ENCODE measurements at regions not wholly inside any gene's neighbourhood (a gene's known extent, or its start where the extent isn't known, plus 50 kb on each side); places are given as distances from the start of the nearest gene placed in this dataset.

GRCh38 chr2:151097128-151097527 is 164.5 kb downstream of the RBM43 start:
- no peaks in the 10 kb centered on the region for H3K9me2 ChIP-seq (replicated peaks; ENCODE audit: low read length)
- ChIA-PET POLR2A (ENCODE audit: unreplicated experiment) (no interaction called here), CTCF (no interaction called here)
- no peak overlapping the region for H3K27ac ChIP-seq (ENCODE audit: low read length)
- no peak overlapping the region for H3K9ac ChIP-seq (ENCODE audit: low read length)
- ATAC-seq (no peak), DNase-seq (no peak)
- no peaks in the 10 kb centered on the region for H3K27me3 ChIP-seq (ENCODE audit: low read length)
- no peaks in the 10 kb centered on the region for H3K36me3 ChIP-seq (ENCODE audit: low read depth, low read length)
- no peak overlapping the region for H3K4me2 ChIP-seq (ENCODE audit: low read length)
- no peak overlapping the region for H2AFZ ChIP-seq (ENCODE audit: low read length)
- no peak for TF ChIP-seq EZH2phosphoT487 (IDR thresholded peaks at IDR 0.05; ENCODE audit: borderline replicate concordance, low read length)
- no peaks in the 10 kb centered on the region for H3K4me1 ChIP-seq (ENCODE audit: insufficient read depth, low read length)
- H3K9me3 ChIP-seq (ENCODE audit: low read length), result no peaks in the 10 kb centered on the region
- no peaks in the 10 kb centered on the region for H4K20me1 ChIP-seq (ENCODE audit: low read length)
- no TSS peak for BruUV-seq (replicated peaks)
- no peaks in the 10 kb centered on the region for H3K79me2 ChIP-seq (ENCODE audit: low read length)
- no peak overlapping the region for H3K4me3 ChIP-seq (ENCODE audit: low read length)
- intact Hi-C loops (cut with micrococcal nuclease), result no loop called here
- no peaks in the 10 kb centered on the region for H3F3A ChIP-seq (ENCODE audit: low read length, unreplicated experiment)

- no peaks in the 10 kb centered on the region for H3K4me1 ChIP-seq (ENCODE audit: insufficient read depth, low read length)
- no peak overlapping the region for H3K4me2 ChIP-seq (ENCODE audit: low read length)
- intact Hi-C loops (cut with micrococcal nuclease), result no loop called here
- no peaks in the 10 kb centered on the region for H3K79me2 ChIP-seq (ENCODE audit: low read length)
- ATAC-seq (no peak), DNase-seq (no peak)
- no peaks in the 10 kb centered on the region for H3K27me3 ChIP-seq (ENCODE audit: low read length)
- H3K36me3 ChIP-seq (ENCODE audit: low read depth, low read length), result no peaks in the 10 kb centered on the region
- BruUV-seq (replicated peaks), result no TSS peak
- TF ChIP-seq CTCF (conservative IDR thresholded peaks at IDR 0.05; ENCODE audit: low read depth, low read length) (no peak), EZH2phosphoT487 (IDR thresholded peaks at IDR 0.05; ENCODE audit: borderline replicate concordance, low read length) (no peak), EZH2 (IDR thresholded peaks at IDR 0.05; ENCODE audit: low read length, unreplicated experiment) (no peak)
- H3K27ac ChIP-seq (ENCODE audit: low read length), result no peak overlapping the region
- no peaks in the 10 kb centered on the region for H3K9me3 ChIP-seq (ENCODE audit: low read length)
- H4K20me1 ChIP-seq (ENCODE audit: low read length), result no peaks in the 10 kb centered on the region
- CTCF ChIA-PET, result no interaction called here
- no peaks in the 10 kb centered on the region for H3K9me2 ChIP-seq (replicated peaks; ENCODE audit: low read length)
- POLR2A ChIA-PET (ENCODE audit: unreplicated experiment), result no interaction called here
- H3K9ac ChIP-seq (ENCODE audit: low read length), result no peak overlapping the region
- H2AFZ ChIP-seq (ENCODE audit: low read length), result no peak overlapping the region
- H3K4me3 ChIP-seq (ENCODE audit: low read length), result no peak overlapping the region
- no peaks in the 10 kb centered on the region for H3F3A ChIP-seq (ENCODE audit: low read length, unreplicated experiment)
Observed at GRCh38 chr2:151096235-151096634, 165.4 kb downstream of the RBM43 start.

- no peaks in the 10 kb centered on the region for H3F3A ChIP-seq (ENCODE audit: low read length, unreplicated experiment)
- no peaks in the 10 kb centered on the region for H3K79me2 ChIP-seq (ENCODE audit: low read length)
- H3K27me3 ChIP-seq (ENCODE audit: low read length), result no peaks in the 10 kb centered on the region
- H3K4me2 ChIP-seq (ENCODE audit: low read length), result no peak overlapping the region
- no peak for ATAC-seq
- DNase-seq, result no peak
- ChIA-PET POLR2A (ENCODE audit: unreplicated experiment) (no interaction called here), CTCF (no interaction called here)
- no peak overlapping the region for H3K27ac ChIP-seq (ENCODE audit: low read length)
- H3K9me3 ChIP-seq (ENCODE audit: low read length), result no peaks in the 10 kb centered on the region
- no peaks in the 10 kb centered on the region for H4K20me1 ChIP-seq (ENCODE audit: low read length)
- no peaks in the 10 kb centered on the region for H3K4me1 ChIP-seq (ENCODE audit: insufficient read depth, low read length)
- BruUV-seq (replicated peaks), result no TSS peak
- TF ChIP-seq EZH2phosphoT487 (IDR thresholded peaks at IDR 0.05; ENCODE audit: borderline replicate concordance, low read length) (no peak), CTCF (conservative IDR thresholded peaks at IDR 0.05; ENCODE audit: low read depth, low read length) (no peak), EZH2 (IDR thresholded peaks at IDR 0.05; ENCODE audit: low read length, unreplicated experiment) (no peak)
- H3K9ac ChIP-seq (ENCODE audit: low read length), result no peak overlapping the region
- no peaks in the 10 kb centered on the region for H3K36me3 ChIP-seq (ENCODE audit: low read depth, low read length)
- H3K4me3 ChIP-seq (ENCODE audit: low read length), result no peak overlapping the region
- no peak overlapping the region for H2AFZ ChIP-seq (ENCODE audit: low read length)
- intact Hi-C loops (cut with micrococcal nuclease), result no loop called here
- no peaks in the 10 kb centered on the region for H3K9me2 ChIP-seq (replicated peaks; ENCODE audit: low read length)
Observed at GRCh38 chr2:151095463-151095862, 166.2 kb downstream of the RBM43 start.

Measured in PC-3 (cell line).